Astrocyte (in vitro differentiated cells and primary cell): ENCODE measurements at regions not wholly inside any gene's neighbourhood (a gene's known extent, or its start where the extent isn't known, plus 50 kb on each side); places are given as distances from the start of the nearest gene placed in this dataset.

Source experiments
- DNase-seq: peaks from one replicate; pipeline ENCODE4 v3.0.0-alpha.2; 2010; ENCODE audit warnings: low read depth
- FAIRE-seq: peaks from 2 replicates; lab custom pipeline; 2011; peaks lifted over from hg19 to GRCh38; lab: Jason Lieb, UNC
- H2AFZ ChIP-seq: 2 replicates; pipeline ENCODE4 v1.6.0; 2012; ENCODE audit warnings: low read depth, low read length, inconsistent platforms
- H3K27ac ChIP-seq: 2 replicates; pipeline ENCODE4 v1.5.1; 2011; ENCODE audit warnings: low read depth, low read length, inconsistent platforms
- H3K27me3 ChIP-seq: 2 replicates; pipeline ENCODE4 v1.6.0; 2011; ENCODE audit warnings: low read length, inconsistent platforms; ENCODE audit not compliant: insufficient read depth
- H3K36me3 ChIP-seq: 2 replicates; pipeline ENCODE4 v1.5.1; 2011; ENCODE audit warnings: low read length, inconsistent platforms; ENCODE audit not compliant: insufficient read depth
- H3K4me1 ChIP-seq: 2 replicates; pipeline ENCODE4 v1.5.1; 2011; ENCODE audit warnings: low read length, inconsistent platforms; ENCODE audit not compliant: insufficient read depth
- H3K4me2 ChIP-seq: 2 replicates; pipeline ENCODE4 v1.6.0; 2012; ENCODE audit warnings: low read length, inconsistent platforms
- H3K4me3 ChIP-seq: 2 replicates; pipeline ENCODE4 v1.5.1; 2011; ENCODE audit warnings: low read depth, mild to moderate bottlenecking, low read length, inconsistent platforms; ENCODE audit not compliant: insufficient read depth
- H3K79me2 ChIP-seq: 2 replicates; pipeline ENCODE4 v1.6.0; 2012; ENCODE audit warnings: mild to moderate bottlenecking, low read length, inconsistent platforms; ENCODE audit not compliant: insufficient read depth
- H3K9ac ChIP-seq: 2 replicates; pipeline ENCODE4 v1.6.0; 2012; ENCODE audit warnings: mild to moderate bottlenecking, low read length, inconsistent platforms
- H3K9me3 ChIP-seq: 2 replicates; pipeline ENCODE4 v1.5.1; 2012; ENCODE audit warnings: low read depth, mild to moderate bottlenecking, low read length, inconsistent platforms; ENCODE audit not compliant: insufficient read depth
- H4K20me1 ChIP-seq: 2 replicates; pipeline ENCODE4 v1.6.0; 2012; ENCODE audit warnings: low read length, inconsistent platforms; ENCODE audit not compliant: insufficient read depth
- H3K27ac Mint-ChIP-seq: one replicate; pipeline ENCODE4 v1.8.0; 2021; ENCODE audit warnings: mild to moderate bottlenecking, mixed read lengths; ENCODE audit not compliant: unreplicated experiment
- H3K27me3 Mint-ChIP-seq: one replicate; pipeline ENCODE4 v1.8.0; 2021; ENCODE audit warnings: low read depth, mixed read lengths; ENCODE audit not compliant: unreplicated experiment
- H3K36me3 Mint-ChIP-seq: one replicate; pipeline ENCODE4 v1.8.0; 2021; ENCODE audit warnings: low read depth, mixed read lengths; ENCODE audit not compliant: unreplicated experiment
- H3K4me1 Mint-ChIP-seq: one replicate; pipeline ENCODE4 v1.8.0; 2021; ENCODE audit warnings: low read depth, mixed read lengths; ENCODE audit not compliant: unreplicated experiment
- H3K4me3 Mint-ChIP-seq: one replicate; pipeline ENCODE4 v1.8.0; 2021; ENCODE audit warnings: mild to moderate bottlenecking, moderate library complexity, mixed read lengths; ENCODE audit not compliant: unreplicated experiment
- H3K9me3 Mint-ChIP-seq: one replicate; pipeline ENCODE4 v1.8.0; 2021; ENCODE audit warnings: mild to moderate bottlenecking, mixed read lengths; ENCODE audit not compliant: unreplicated experiment
- CTCF ChIP-seq: IDR thresholded peaks from 2 replicates; pipeline ENCODE4 v1.5.1; 2011; ENCODE audit warnings: low read depth, mild to moderate bottlenecking, inconsistent platforms, low read length, moderate library complexity; ENCODE audit not compliant: insufficient read depth
- EZH2 ChIP-seq: IDR thresholded peaks from 2 replicates; pipeline ENCODE4 v1.6.1; 2012; ENCODE audit warnings: mild to moderate bottlenecking, low read length, inconsistent platforms; ENCODE audit not compliant: insufficient read depth

- Mint-ChIP-seq H3K27ac (no peak overlapping the region), H3K9me3 (peaks cover 6% of the 10 kb centered on the region)
- no peak overlapping the region for H3K4me2 ChIP-seq
These were observed 107.3 kb upstream of the IGSF10 start for GRCh38 chr3:151568184-151568583.

GRCh38 chr3:151567477-151567876 lies 106.6 kb upstream of the IGSF10 start:
- H3K27ac ChIP-seq: no peak overlapping the region
- H3K27me3 Mint-ChIP-seq: no peaks in the 10 kb centered on the region
- no peaks in the 10 kb centered on the region for H3K9me3 ChIP-seq
- H3K9ac ChIP-seq: no peak overlapping the region
- no peaks in the 10 kb centered on the region for H3K79me2 ChIP-seq
- no peak overlapping the region for H2AFZ ChIP-seq
- H3K4me3 ChIP-seq: no peak overlapping the region
- no peaks in the 10 kb centered on the region for H4K20me1 ChIP-seq
- FAIRE-seq (no peak), DNase-seq (no peak)
- no peak overlapping the region for H3K4me3 Mint-ChIP-seq
- no peaks in the 10 kb centered on the region for H3K4me1 ChIP-seq
- H3K27me3 ChIP-seq: no peaks in the 10 kb centered on the region
- no peaks in the 10 kb centered on the region for H3K4me1 Mint-ChIP-seq
- H3K36me3 Mint-ChIP-seq: no peaks in the 10 kb centered on the region
- H3K27ac Mint-ChIP-seq: no peak overlapping the region
- no peak overlapping the region for H3K4me2 ChIP-seq
- H3K9me3 Mint-ChIP-seq: peaks cover 6% of the 10 kb centered on the region
- no peak for TF ChIP-seq EZH2
- TF ChIP-seq CTCF: no peak
- H3K36me3 ChIP-seq: no peaks in the 10 kb centered on the region

More at GRCh38 chr3:151568184-151568583, 107.3 kb upstream of the IGSF10 start:
- H3K27me3 Mint-ChIP-seq: no peaks in the 10 kb centered on the region
- Histone ChIP-seq H2AFZ (no peak overlapping the region), H3K4me1 (no peaks in the 10 kb centered on the region), H3K4me3 (no peak overlapping the region), H3K27ac (no peak overlapping the region), H4K20me1 (no peaks in the 10 kb centered on the region), H3K9me3 (no peaks in the 10 kb centered on the region), H3K27me3 (no peaks in the 10 kb centered on the region), H3K9ac (no peak overlapping the region), H3K36me3 (no peaks in the 10 kb centered on the region), H3K79me2 (no peaks in the 10 kb centered on the region)
- H3K36me3 Mint-ChIP-seq: no peaks in the 10 kb centered on the region
- no peaks in the 10 kb centered on the region for H3K4me1 Mint-ChIP-seq
- no peak for FAIRE-seq
- TF ChIP-seq EZH2 (no peak), CTCF (no peak)
- no peak for DNase-seq
- H3K4me3 Mint-ChIP-seq: no peak overlapping the region

GRCh38 chr3:151564261-151564660 lies 103.4 kb upstream of the IGSF10 start:
- Histone ChIP-seq H3K27ac (no peak overlapping the region), H3K4me3 (no peak overlapping the region), H2AFZ (no peak overlapping the region), H3K9ac (no peak overlapping the region), H4K20me1 (no peaks in the 10 kb centered on the region), H3K4me2 (no peak overlapping the region), H3K4me1 (no peaks in the 10 kb centered on the region), H3K36me3 (no peaks in the 10 kb centered on the region), H3K9me3 (no peaks in the 10 kb centered on the region), H3K27me3 (no peaks in the 10 kb centered on the region), H3K79me2 (no peaks in the 10 kb centered on the region)
- no peaks in the 10 kb centered on the region for H3K27me3 Mint-ChIP-seq
- H3K27ac Mint-ChIP-seq: no peak overlapping the region
- no peak overlapping the region for H3K4me3 Mint-ChIP-seq
- H3K9me3 Mint-ChIP-seq: no peaks in the 10 kb centered on the region
- no peaks in the 10 kb centered on the region for H3K4me1 Mint-ChIP-seq
- DNase-seq (no peak), FAIRE-seq (no peak)
- H3K36me3 Mint-ChIP-seq: no peaks in the 10 kb centered on the region
- no peak for TF ChIP-seq CTCF
